ENCODE measurements at regions not wholly inside any gene's neighbourhood (a gene's known extent, or its start where the extent isn't known, plus 50 kb on each side); places are given as distances from the start of the nearest gene placed in this dataset.

DNA sequence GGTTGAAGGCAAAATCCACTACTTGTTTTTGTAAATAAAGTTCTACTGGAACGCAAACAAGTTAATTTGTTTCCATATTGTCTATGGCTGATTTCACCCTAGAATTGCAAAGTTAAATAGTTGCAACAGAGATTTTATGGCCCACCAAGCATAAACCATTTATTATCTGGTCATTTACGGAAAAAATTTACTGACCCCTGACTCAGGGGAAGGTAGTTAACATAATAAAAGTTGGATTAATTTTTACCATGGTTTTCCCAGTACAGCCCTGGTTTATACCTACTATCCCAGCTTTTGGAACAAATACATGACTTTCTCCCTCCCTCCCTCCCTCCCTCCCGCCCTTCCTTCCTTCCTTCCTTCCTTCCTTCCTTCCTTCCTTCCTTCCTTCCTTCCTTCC, 588.9 kb upstream of the TMEFF2 start:
- no peak for DNase-seq (ENCODE audit: low spot score)
- Histone ChIP-seq H3K27ac (no peak overlapping the region), H3K4me3 (no peak overlapping the region)

DNA sequence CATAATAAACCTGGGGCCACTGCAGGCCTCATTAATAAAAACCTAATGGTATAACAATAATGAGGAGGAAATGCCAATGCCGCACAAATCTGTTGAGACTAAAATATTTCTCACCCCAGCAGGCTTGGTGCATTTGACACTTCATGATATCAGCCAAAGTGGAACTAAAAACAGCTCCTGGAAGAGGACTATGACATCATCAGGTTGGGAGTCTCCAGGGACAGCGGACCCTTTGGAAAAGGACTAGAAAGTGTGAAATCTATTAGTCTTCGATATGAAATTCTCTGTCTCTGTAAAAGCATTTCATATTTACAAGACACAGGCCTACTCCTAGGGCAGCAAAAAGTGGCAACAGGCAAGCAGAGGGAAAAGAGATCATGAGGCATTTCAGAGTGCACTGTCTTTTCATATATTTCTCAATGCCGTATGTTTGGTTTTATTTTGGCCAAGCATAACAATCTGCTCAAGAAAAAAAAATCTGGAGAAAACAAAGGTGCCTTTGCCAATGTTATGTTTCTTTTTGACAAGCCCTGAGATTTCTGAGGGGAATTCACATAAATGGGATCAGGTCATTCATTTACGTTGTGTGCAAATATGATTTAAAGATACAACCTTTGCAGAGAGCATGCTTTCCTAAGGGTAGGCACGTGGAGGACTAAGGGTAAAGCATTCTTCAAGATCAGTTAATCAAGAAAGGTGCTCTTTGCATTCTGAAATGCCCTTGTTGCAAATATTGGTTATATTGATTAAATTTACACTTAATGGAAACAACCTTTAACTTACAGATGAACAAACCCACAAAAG, 580.9 kb upstream of the TMEFF2 start:
- Histone ChIP-seq H3K4me3 (no peak overlapping the region), H3K27ac (no peak overlapping the region)
- TF ChIP-seq, protein P1, sequence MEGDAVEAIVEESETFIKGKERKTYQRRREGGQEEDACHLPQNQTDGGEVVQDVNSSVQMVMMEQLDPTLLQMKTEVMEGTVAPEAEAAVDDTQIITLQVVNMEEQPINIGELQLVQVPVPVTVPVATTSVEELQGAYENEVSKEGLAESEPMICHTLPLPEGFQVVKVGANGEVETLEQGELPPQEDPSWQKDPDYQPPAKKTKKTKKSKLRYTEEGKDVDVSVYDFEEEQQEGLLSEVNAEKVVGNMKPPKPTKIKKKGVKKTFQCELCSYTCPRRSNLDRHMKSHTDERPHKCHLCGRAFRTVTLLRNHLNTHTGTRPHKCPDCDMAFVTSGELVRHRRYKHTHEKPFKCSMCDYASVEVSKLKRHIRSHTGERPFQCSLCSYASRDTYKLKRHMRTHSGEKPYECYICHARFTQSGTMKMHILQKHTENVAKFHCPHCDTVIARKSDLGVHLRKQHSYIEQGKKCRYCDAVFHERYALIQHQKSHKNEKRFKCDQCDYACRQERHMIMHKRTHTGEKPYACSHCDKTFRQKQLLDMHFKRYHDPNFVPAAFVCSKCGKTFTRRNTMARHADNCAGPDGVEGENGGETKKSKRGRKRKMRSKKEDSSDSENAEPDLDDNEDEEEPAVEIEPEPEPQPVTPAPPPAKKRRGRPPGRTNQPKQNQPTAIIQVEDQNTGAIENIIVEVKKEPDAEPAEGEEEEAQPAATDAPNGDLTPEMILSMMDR (IDR thresholded peaks at IDR 0.05): no peak
- no peak for DNase-seq (ENCODE audit: low spot score)

More for the DNA sequence above, 588.9 kb upstream of the TMEFF2 start:
- TF ChIP-seq, protein P1 (IDR thresholded peaks at IDR 0.05): no peak

DNA sequence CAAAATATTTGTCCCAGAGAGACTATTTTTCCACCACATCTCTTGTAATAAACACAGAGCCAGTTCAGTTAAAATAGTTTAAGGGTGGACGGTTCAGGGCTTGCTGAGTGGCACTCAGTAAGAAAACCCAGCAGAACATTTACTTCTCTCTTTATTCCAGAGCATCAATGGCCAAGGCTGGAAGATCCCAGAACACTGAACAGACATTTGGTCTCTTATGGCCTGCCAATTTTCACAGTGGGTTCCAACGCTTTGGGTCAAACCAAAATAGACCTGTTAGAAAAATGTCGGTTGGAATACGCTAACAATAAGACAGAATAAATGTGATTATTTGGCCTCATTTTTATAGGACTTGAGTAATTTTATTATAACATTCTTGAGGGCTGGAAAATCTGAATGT, 580.3 kb upstream of the TMEFF2 start:
- no peak for DNase-seq (ENCODE audit: low spot score)
- TF ChIP-seq, protein P1 (IDR thresholded peaks at IDR 0.05): no peak
- Histone ChIP-seq H3K27ac (no peak overlapping the region), H3K4me3 (no peak overlapping the region)

DNA sequence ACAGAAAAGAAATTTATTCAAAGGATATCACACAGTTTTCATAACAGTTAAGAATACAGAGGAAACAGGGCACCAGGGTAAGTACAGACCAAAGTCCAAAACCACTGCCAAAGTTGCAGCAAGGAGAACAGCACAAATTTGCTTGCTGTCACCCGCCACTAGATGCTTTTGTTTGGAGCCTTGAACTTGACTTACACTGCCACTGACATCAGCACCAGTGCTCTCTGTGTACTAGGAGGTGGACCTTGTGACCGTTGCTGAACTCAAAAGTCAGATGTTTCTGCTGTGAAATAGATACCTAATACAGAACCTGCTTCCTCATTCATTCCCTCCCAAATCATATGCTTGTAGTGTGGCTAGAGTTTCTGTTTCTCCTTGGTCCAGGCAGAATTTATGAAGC, 578.3 kb upstream of the TMEFF2 start:
- TF ChIP-seq, protein P1 (IDR thresholded peaks at IDR 0.05): no peak
- no peak overlapping the region for H3K4me3 ChIP-seq
- no peak overlapping the region for H3K27ac ChIP-seq
- no peak for DNase-seq (ENCODE audit: low spot score)

DNA sequence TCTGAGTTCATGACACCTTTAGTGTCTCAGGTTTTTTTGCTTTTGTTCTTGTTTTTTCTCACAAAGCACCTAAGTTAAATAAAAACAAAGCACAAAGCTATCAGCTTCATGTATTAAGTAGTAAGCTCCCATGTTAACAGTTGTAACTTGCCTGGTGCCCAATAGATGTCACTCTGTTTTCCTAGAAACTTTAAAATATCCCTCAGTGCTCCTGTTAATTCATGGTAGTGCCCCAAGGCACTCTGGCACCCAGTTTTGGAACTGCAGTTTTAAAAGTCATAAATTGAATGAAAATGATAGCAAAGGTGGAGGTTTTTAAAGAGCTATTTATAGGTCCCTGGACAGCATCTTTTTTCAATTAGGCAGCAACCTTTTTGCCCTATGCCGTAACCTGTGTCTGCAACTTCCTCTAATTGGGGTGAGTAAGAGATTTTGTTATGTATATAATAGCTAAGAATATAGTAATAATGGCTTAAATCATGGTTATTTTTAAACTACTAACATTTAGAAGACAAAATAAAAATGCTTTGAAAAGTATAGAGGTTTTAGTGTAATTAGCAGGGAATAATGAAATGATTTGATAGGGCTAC, 555.0 kb upstream of the TMEFF2 start:
- TF ChIP-seq, protein P1 (IDR thresholded peaks at IDR 0.05): no peak
- no peak overlapping the region for H3K4me3 ChIP-seq
- no peak overlapping the region for H3K27ac ChIP-seq
- no peak for DNase-seq (ENCODE audit: low spot score)

DNA sequence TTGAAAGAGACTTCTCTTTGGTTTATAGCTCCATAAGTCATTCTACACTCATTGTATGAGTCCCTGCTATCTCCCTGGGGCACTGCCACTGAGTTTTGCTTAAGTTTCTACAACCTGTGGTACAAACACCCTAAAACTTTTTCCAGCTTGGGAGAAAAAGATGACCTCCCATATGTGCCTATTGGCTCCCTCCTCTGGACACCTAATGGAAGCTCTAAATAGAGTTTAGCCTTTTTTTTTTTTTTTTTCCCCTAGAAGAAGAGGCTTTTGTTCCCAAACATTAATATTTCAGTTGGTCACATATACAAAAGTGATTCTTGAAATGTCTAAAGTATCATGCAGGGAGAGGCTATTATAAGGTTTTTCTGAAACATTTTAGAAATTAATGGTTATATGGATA, 547.2 kb upstream of the TMEFF2 start:
- DNase-seq (ENCODE audit: low spot score): no peak
- Histone ChIP-seq H3K4me3 (no peak overlapping the region), H3K27ac (no peak overlapping the region)
- TF ChIP-seq, protein P1 (IDR thresholded peaks at IDR 0.05): no peak

DNA sequence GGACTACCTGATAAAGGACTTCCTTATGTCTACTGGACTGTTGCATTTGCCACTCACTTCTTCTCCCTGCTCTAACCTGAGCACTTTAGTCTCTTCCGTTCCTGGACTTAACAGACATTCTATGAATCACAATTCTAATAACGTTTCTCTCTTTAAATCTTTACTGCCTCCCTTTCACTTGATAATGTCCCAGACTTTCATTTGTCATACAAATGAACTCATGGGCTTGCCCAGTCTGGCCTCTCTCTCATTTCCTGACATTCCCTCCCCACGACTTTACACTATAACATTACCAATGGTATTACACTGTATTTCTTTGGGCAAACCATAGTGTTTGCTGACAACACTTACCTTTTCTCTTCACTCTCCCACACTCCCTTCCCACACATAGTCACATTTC, 540.7 kb upstream of the TMEFF2 start:
- TF ChIP-seq, protein P1 (IDR thresholded peaks at IDR 0.05): no peak
- DNase-seq (ENCODE audit: low spot score): no peak
- Histone ChIP-seq H3K27ac (no peak overlapping the region), H3K4me3 (no peak overlapping the region)
